COLO829 (cell line): ENCODE measurements at regions not wholly inside any gene's neighbourhood (a gene's known extent, or its start where the extent isn't known, plus 50 kb on each side); places are given as distances from the start of the nearest gene placed in this dataset.

Experiments
- DNase-seq: peaks from one replicate; pipeline ENCODE4 v3.0.0; 2012; ENCODE audit warnings: low spot score

- DNase-seq, result no peak
Observed at GRCh38 chr9:89863837-89864236, 259.0 kb downstream of the GADD45G start.

- no peak for DNase-seq
Observed at GRCh38 chr9:89864257-89864656, 259.4 kb downstream of the GADD45G start.

- no peak for DNase-seq
Observed at GRCh38 chr9:89864731-89865130, 259.9 kb downstream of the GADD45G start.

- DNase-seq, result no peak
Observed at GRCh38 chr9:89865357-89865756, 260.5 kb downstream of the GADD45G start.

- DNase-seq, result no peak
Observed at GRCh38 chr9:89865981-89866380, 261.2 kb downstream of the GADD45G start.

- no peak for DNase-seq
Observed at GRCh38 chr9:89866701-89867100, 261.9 kb downstream of the GADD45G start.

GRCh38 chr9:89868100-89868499, 263.3 kb downstream of the GADD45G start:
- no peak for DNase-seq

GRCh38 chr9:89869793-89870580, 265.2 kb downstream of the GADD45G start:
- no peak for DNase-seq

GRCh38 chr9:89871871-89872331, 267.1 kb downstream of the GADD45G start:
- no peak for DNase-seq

- DNase-seq, result no peak
Observed at GRCh38 chr9:89872426-89872912, 267.7 kb downstream of the GADD45G start.

GRCh38 chr9:89872913-89873707, 268.3 kb downstream of the GADD45G start:
- no peak for DNase-seq

- DNase-seq, result no peak
Observed at GRCh38 chr9:89873801-89874200, 269.0 kb downstream of the GADD45G start.

- DNase-seq, result no peak
Observed at GRCh38 chr9:89874351-89875321, 269.8 kb downstream of the GADD45G start.

GRCh38 chr9:89877051-89878002, 272.5 kb downstream of the GADD45G start:
- no peak for DNase-seq

GRCh38 chr9:89878003-89878411, 273.2 kb downstream of the GADD45G start:
- no peak for DNase-seq

- DNase-seq, result no peak
Observed at GRCh38 chr9:89878687-89879086, 273.9 kb downstream of the GADD45G start.

- no peak for DNase-seq
Observed at GRCh38 chr9:89879276-89879675, 274.5 kb downstream of the GADD45G start.

- DNase-seq, result no peak
Observed at GRCh38 chr9:89879701-89880100, 274.9 kb downstream of the GADD45G start.

- DNase-seq, result no peak
Observed at GRCh38 chr9:89880161-89880560, 275.3 kb downstream of the GADD45G start.

GRCh38 chr9:89880721-89881120, 275.9 kb downstream of the GADD45G start:
- DNase-seq, result no peak

- DNase-seq, result no peak
Observed at GRCh38 chr9:89881431-89881830, 276.6 kb downstream of the GADD45G start.
